K562 (cell line): ENCODE measurements at regions not wholly inside any gene's neighbourhood (a gene's known extent, or its start where the extent isn't known, plus 50 kb on each side); places are given as distances from the start of the nearest gene placed in this dataset.
A peak's percentile ranks its signal among the peaks of the same experiment; 100 is the strongest.

Experiments
- ATAC-seq: fragments of 200-7000 bp; cut with Tn5 transposase; 3 replicates; pipeline ENCODE4 v1.9.1; 2020; ENCODE audit warnings: moderate library complexity
- BruUV-seq: library from RNA; stranded (reverse); fragments of 400-500 nt; replicated peaks from 2 replicates; lab custom pipeline; 2021; lab: Mats Ljungman, UMichigan
- CTCF ChIA-PET: fragments of 300-600 bp; formaldehyde crosslinking; extraction: SDS; loops from one replicate; lab custom pipeline; 2021; ENCODE audit warnings: low intra/inter-chr PET ratio; lab: Yijun Ruan, JAX
- POLR2A ChIA-PET: fragments of 300-600, 350-650 bp; sonication (Branson Sonifier 250); formaldehyde crosslinking; extraction: SDS; loops from one replicate; lab custom pipeline; 2021; ENCODE audit warnings: antibody characterized with exemption, inconsistent platforms; lab: Yijun Ruan, JAX
- DNase-seq, 4 experiments: peaks; one replicate each; pipeline versions ENCODE4 v3.0.0 to v3.0.0-alpha.2; 2011 to 2018; ENCODE audit warnings: low spot score in 3 of 4, mixed read lengths in 3 of 4; ENCODE audit errors: extremely low read depth in 1 of 4
- FAIRE-seq: peaks from 2 replicates; lab custom pipeline; 2011; peaks lifted over from hg19 to GRCh38; lab: Jason Lieb, UNC
- H2AFZ ChIP-seq: 2 replicates; pipeline ENCODE4 v1.6.0; 2011; ENCODE audit warnings: low read depth, low read length, control low read depth, inconsistent platforms
- H3K27ac ChIP-seq: fragments of 200-600 bp; 3 replicates; pipeline ENCODE4 v1.8.0; 2011; ENCODE audit warnings: low read depth, mild to moderate bottlenecking, control low read depth, inconsistent platforms, low read length, moderate library complexity, mixed read lengths; ENCODE audit errors: extremely low read depth
- H3K27me3 ChIP-seq, 2 experiments: fragments of 300-600 bp in 1 of 2; 2 replicates in 1 of 2; 3 replicates in 1 of 2; pipeline versions ENCODE4 v1.6.0 to v1.8.0; 2011; ENCODE audit warnings: inconsistent platforms in 2 of 2, low read length in 2 of 2, mild to moderate bottlenecking in 1 of 2, mixed read lengths in 1 of 2, moderate library complexity in 1 of 2; ENCODE audit not compliant: control insufficient read depth in 2 of 2, insufficient read depth in 2 of 2
- H3K36me3 ChIP-seq: fragments of 300-600 bp; 3 replicates; pipeline ENCODE4 v1.8.0; 2011; ENCODE audit warnings: mild to moderate bottlenecking, low read length, inconsistent platforms; ENCODE audit not compliant: control insufficient read depth, insufficient read depth
- H3K4me1 ChIP-seq, 2 experiments: fragments of 200-600 bp in 1 of 2; replicated peaks in 1 of 2; 2 replicates in 1 of 2; 3 replicates in 1 of 2; pipeline versions ENCODE4 v1.5.1 to v1.8.0; 2011; ENCODE audit warnings: inconsistent platforms in 2 of 2, low read length in 2 of 2, mild to moderate bottlenecking in 1 of 2, mixed read lengths in 1 of 2, moderate library complexity in 1 of 2; ENCODE audit not compliant: control insufficient read depth in 2 of 2, insufficient read depth in 2 of 2
- H3K4me2 ChIP-seq: 2 replicates; pipeline ENCODE4 v1.6.1; 2011; ENCODE audit warnings: low read length, control low read depth, inconsistent platforms, mixed read lengths; ENCODE audit not compliant: insufficient read depth
- H3K4me3 ChIP-seq: fragments of 200-600 bp; sonication (generic), shearing (Covaris generic); 2 replicates; pipeline ENCODE4 v1.5.1; 2016; ENCODE audit warnings: control low read depth, inconsistent platforms
- H3K79me2 ChIP-seq: fragments of 200-600 bp; 3 replicates; pipeline ENCODE4 v1.8.0; 2011; ENCODE audit warnings: low read length, inconsistent platforms; ENCODE audit not compliant: control insufficient read depth, insufficient read depth
- H3K9ac ChIP-seq, 2 experiments: 2 replicates each; pipeline versions ENCODE4 v1.6.0 to v1.6.1; 2011; ENCODE audit warnings: low read depth in 2 of 2, low read length in 2 of 2, control low read depth in 1 of 2, inconsistent platforms in 1 of 2, mild to moderate bottlenecking in 1 of 2, mixed read lengths in 1 of 2; ENCODE audit not compliant: insufficient read depth in 1 of 2
- H3K9me1 ChIP-seq: one replicate; pipeline ENCODE4 v1.6.0; 2011; ENCODE audit warnings: inconsistent platforms, mild to moderate bottlenecking, low read length, moderate library complexity; ENCODE audit not compliant: control insufficient read depth, insufficient read depth
- H3K9me3 ChIP-seq: replicated peaks from 2 replicates; pipeline ENCODE4 v1.5.1; 2011; ENCODE audit warnings: low read depth, low read length, inconsistent platforms; ENCODE audit not compliant: control insufficient read depth, insufficient read depth
- H4K20me1 ChIP-seq: replicated peaks from 2 replicates; pipeline ENCODE4 v1.6.1; 2011; ENCODE audit warnings: low read length, inconsistent platforms, mixed read lengths; ENCODE audit not compliant: control insufficient read depth, insufficient read depth
- MEF2D ChIP-seq: conservative IDR thresholded peaks from 2 replicates; pipeline ENCODE4 v1.6.1; 2016; ENCODE audit warnings: low read depth, missing genetic modification characterization, missing compliant biosample characterization
- NFXL1 ChIP-seq: fragments of 450-650 bp; formaldehyde crosslinking; IDR thresholded peaks from 2 replicates; pipeline ENCODE4 v1.4.0; 2021; ENCODE audit warnings: mild to moderate bottlenecking
- NUFIP1 ChIP-seq: fragments of 450-650 bp; IDR thresholded peaks from 2 replicates; pipeline ENCODE4 v1.6.1; 2018; ENCODE audit not compliant: partially characterized antibody
- RBM25 ChIP-seq: fragments of 200-400 bp; formaldehyde crosslinking; IDR thresholded peaks from 2 replicates; pipeline ENCODE4 v1.6.1; 2018; ENCODE audit warnings: low read length, low read depth, moderate library complexity; ENCODE audit not compliant: severe bottlenecking
- U2AF2 ChIP-seq: fragments of 200-400 bp; formaldehyde crosslinking; optimal IDR thresholded peaks from 2 replicates; pipeline ENCODE3; 2017; ENCODE audit warnings: low read depth, mild to moderate bottlenecking, low read length
- ZNF384 ChIP-seq: IDR thresholded peaks from 2 replicates; pipeline ENCODE4 v1.6.1; 2012; ENCODE audit warnings: low read depth, low read length, improper control_type of control experiment
- WGBS: fragments of 100-300 bp; shearing (Covaris generic); methylation state at CpG from one replicate; pipeline ENCODE4 v1.1.6; 2016; ENCODE audit warnings: low coverage, mixed read lengths; ENCODE audit not compliant: insufficient coverage; ENCODE audit errors: missing lambda C conversion rate; 5-methylcytosine and 5-hydroxymethylcytosine counted together
- in situ Hi-C: fragments of 300-500 bp; cut with MboI; formaldehyde crosslinking; loops from 4 replicates; pipeline ENCODE4 v1.15.0; 2018; ENCODE audit warnings: inconsistent platforms, mixed read lengths
- intact Hi-C: fragments of 100-400 bp; cut with micrococcal nuclease; formaldehyde crosslinking; loops from 2 replicates; pipeline ENCODE4 v1.14.2; 2022

DNA sequence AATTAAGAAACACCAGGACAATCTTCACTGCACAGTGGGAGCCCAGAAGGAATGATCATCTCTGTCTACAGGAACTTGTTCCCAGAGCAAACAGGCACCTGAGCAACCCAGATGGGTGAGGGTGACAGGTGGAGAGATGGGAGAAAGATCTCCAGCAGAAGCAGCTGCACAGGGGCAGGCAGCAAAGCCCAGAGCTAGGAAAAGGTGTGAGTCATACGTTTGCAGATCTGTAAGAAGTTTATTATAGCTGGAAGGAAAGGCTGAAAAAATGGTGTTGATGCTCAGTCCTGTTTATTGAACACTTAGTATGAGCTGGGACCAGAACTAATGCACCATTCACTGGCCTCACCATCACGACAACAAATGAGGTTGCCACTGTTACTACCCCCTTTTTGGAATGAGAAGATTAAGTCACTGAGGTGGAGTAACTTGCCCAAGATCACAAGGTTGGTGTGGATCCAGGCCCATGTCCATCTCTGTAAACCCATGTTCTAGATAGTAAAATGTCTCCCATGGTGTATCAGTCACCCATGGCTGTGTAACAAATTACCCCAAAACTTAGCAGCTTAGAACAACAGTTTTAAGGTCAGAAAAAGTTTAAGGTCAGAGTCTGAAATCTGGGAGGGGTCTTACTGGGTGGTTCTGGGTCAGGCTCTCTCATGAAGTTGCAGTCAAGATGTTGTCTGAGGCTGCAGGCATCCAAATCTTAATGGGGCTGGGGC lies 506.9 kb downstream of the RPS24 start:
- ATAC-seq = no peak

GRCh38 chr10:78541481-78542140 lies 507.9 kb downstream of the RPS24 start:
- FAIRE-seq = no peak
- H3K4me3 ChIP-seq = no peak overlapping the region
- H3K27me3 ChIP-seq = peaks cover 0 to 24% of the 10 kb centered on the region in 2 experiments; a peak in 3 of 5 replicates
- intact Hi-C loops = no loop called here
- ChIA-PET CTCF (no interaction called here), POLR2A (interaction anchor here (0.6 kb wide), 1 partner anchor 17 kb away, joined by 3 read pairs; no protein-coding TSS in a partner anchor)
- H4K20me1 ChIP-seq = no peaks in the 10 kb centered on the region
- H3K9me3 ChIP-seq = no peaks in the 10 kb centered on the region
- no peaks in the 10 kb centered on the region for H3K4me1 ChIP-seq
- H3K9me1 ChIP-seq = no peaks in the 10 kb centered on the region
- TF ChIP-seq U2AF2 = no peak
- no peak for TF ChIP-seq ZNF384
- TF ChIP-seq NFXL1 (CRISPR knock-in tag) = no peak
- no peak for TF ChIP-seq NUFIP1
- no TSS peak for BruUV-seq
- in situ Hi-C loops = no loop called here
- no peak overlapping the region for H3K27ac ChIP-seq
- no peaks in the 10 kb centered on the region for H3K79me2 ChIP-seq
- ATAC-seq = no peak
- no peak overlapping the region for H2AFZ ChIP-seq
- DNase-seq = no peak
- WGBS = 0% methylated on average over 4 of the region's 4 CpGs
- no peaks in the 10 kb centered on the region for H3K36me3 ChIP-seq
- no peak overlapping the region for H3K4me2 ChIP-seq
- no peak overlapping the region for H3K9ac ChIP-seq

More for the DNA sequence above, 506.9 kb downstream of the RPS24 start:
- FAIRE-seq = no peak
- TF ChIP-seq MEF2D (tag) (no peak), RBM25 (peak; percentile 55)
- H3K79me2 ChIP-seq = no peaks in the 10 kb centered on the region
- intact Hi-C loops (no loop called here), in situ Hi-C loops (no loop called here)
- no peak overlapping the region for H3K4me2 ChIP-seq
- no peaks in the 10 kb centered on the region for H3K36me3 ChIP-seq
- H2AFZ ChIP-seq = no peak overlapping the region
- ChIA-PET CTCF (no interaction called here), POLR2A (no interaction called here)
- H4K20me1 ChIP-seq = no peaks in the 10 kb centered on the region
- 0% methylated on average over 2 of the region's 2 CpGs for WGBS
- no peaks in the 10 kb centered on the region for H3K4me1 ChIP-seq
- no peak overlapping the region for H3K4me3 ChIP-seq
- no peaks in the 10 kb centered on the region for H3K9me3 ChIP-seq
- H3K9me1 ChIP-seq = no peaks in the 10 kb centered on the region
- no peak overlapping the region for H3K27ac ChIP-seq
- H3K27me3 ChIP-seq = peaks cover 0 to 24% of the 10 kb centered on the region in 2 experiments; a peak in 3 of 5 replicates
- DNase-seq = no peak
- H3K9ac ChIP-seq = no peak overlapping the region
- no TSS peak for BruUV-seq
